ENCODE measurements at regions not wholly inside any gene's neighbourhood (a gene's known extent, or its start where the extent isn't known, plus 50 kb on each side); places are given as distances from the start of the nearest gene placed in this dataset.
A peak's percentile ranks its signal among the peaks of the same experiment; 100 is the strongest.

DNA sequence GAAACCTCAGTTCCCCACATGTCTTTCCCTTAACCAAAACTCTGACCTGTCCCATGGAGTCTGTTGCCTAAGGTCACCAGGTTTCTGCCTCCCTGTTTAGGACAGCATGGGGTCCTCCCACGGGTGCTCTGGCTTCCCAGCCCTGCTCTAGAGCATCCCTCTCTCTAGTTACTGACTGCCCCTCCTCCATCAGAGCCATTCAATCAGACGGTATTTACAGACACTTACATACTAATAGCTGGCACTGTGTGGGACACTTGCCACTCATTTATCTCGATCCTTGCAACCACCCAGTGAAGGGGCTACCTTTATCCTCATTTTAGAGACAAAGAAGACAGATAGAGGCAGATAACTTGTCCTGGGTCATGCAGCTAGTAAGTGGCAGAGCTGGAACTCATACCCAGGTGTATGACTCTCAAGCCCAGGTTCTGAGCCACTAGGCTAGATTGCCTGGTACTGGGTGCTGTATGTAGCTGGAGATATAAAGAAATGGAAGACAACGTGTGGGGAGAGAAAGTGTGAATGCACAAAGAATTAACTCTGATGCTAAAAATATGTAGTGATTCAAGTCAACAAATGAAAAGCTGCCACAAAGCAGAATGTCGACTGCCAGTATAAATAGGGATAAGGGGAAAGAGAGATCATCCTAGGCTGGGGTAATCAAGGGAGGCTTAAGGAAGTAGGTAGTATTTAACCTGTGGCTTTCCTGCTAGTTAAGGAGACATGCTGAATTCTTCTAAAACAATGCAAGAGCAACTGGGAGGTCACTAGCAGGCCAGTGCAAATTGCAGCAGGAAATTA, 52.5 kb upstream of the PDE8B start:
- no peak for DNase-seq

DNA sequence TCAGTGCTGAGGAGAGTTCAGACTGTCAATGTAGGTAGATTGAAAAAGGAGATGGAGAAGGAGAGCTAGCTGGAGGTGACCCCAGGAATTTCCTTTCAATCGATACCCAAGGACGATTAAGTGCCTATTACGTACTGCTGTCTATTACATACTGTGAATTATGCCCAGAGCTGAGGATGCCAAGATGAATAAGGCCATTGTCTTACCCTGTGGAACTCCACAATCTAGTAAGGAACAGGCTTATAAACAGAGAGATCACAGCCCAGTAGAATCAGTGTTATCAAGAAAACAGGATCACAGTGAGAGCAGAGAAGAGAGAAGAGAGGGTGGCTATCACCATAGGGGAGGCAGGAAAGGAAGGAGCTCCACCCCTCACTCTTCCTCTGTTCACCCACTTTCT, 54.1 kb upstream of the PDE8B start:
- peak in 1 of 6 experiments; percentile 31 for DNase-seq

DNA sequence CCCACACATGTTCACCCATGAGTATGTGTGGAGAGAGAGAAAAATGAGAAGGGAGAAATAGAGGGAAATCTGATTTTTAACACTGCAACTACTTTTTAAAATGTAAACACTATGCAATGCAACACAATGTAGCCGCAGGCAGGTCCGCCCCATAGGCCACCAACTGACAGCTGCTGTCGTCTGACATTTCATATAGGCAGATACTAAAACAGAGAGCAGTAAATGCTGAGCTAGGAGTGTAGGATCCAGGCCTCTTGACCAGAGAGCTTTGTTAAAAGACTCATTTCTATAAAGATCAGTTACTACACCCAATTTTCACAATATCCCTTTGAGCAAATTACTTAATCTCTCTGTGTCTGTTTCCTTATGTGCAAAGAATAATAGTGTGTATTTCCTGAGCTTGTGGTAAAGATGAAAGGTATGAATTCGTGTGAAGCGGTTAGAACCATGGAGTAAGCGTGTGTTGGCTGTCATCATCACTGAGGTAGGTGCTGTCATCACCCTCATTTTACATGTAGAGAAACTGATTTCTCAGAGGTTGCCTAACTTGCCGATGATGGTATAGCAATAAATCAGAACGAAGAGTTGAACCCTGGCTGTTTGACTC, 55.2 kb upstream of the PDE8B start:
- DNase-seq, result peak; percentile 20 to 90 (median 64)

DNA sequence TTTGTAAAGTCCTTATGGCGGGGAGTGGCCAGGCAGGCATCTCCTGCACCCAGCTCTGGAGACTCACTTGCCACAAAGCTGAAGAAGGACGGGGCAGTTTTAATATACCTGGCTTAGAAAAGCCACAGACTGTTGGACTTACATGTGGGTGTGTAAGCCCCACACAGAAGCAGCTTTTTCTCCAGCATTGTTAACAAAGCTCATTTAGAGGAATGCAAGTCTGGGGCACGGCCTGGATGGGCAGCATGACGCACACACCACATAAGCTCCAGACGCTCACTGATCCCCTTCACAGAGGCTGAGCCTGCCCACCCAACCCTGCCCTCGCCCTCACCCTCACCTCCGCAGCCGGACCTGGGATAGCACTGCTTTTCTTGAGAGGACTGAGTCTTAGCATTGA, 58.0 kb upstream of the PDE8B start:
- no peak for DNase-seq

DNA sequence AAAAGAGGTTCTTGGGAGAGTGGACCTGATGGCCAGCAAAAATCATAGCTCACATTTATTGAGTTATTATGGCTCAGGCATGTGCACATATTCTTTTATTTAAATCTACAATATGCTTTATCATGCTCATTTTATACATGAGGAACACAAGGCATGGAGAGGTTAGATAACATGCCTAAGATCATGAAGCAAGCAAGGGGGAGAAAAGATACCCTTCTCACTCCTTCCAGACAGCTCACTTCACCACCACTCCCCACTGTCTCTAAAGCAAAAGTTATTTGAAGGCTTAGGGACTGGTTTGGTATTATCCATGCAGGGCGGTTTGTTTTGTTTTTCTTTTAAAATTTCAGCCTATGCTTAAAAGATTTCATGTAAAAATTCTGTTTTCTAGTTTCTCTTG, 59.0 kb upstream of the PDE8B start:
- DNase-seq, result no peak

DNA sequence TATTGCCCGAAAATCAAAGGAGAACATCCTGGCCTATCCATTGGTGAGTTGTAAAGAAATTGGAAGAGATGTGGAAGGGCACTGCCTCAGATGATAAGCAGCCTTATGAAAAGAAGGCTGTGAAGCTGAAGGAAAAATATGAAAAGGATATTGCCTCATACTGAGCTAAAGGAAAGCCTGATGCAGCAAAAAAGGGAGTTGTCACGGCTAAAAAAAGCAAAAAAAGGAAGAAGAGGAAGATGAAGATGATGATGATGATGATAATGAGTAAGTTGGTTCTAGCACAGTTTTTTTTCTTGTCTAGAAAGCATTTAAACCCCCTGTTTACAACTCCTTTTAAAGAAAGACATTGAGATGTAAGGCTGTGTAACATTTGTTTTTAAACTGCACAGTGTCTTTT, 59.8 kb upstream of the ZBED3 start:
- DNase-seq, result no peak

DNA sequence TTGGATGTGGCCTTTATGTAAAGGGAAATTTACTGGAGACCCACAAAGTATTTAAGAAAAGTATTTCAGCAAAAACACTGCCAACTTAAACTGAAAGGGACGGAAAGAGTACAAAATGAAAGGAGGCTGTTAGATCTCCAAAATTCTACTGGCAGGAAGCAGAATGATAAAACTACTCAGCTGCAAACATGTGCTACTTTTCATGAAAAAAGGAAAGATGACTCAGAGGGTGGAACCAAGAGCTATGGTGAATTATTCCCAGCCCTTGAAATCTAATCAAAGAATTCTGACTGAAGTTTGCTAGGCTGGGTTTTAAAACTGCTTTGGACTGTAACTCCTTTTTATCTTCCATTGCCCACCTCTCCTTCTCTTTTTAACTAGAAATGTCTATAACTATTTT, 58.6 kb upstream of the ZBED3 start:
- peak in 1 of 6 experiments; percentile 6 for DNase-seq

DNA sequence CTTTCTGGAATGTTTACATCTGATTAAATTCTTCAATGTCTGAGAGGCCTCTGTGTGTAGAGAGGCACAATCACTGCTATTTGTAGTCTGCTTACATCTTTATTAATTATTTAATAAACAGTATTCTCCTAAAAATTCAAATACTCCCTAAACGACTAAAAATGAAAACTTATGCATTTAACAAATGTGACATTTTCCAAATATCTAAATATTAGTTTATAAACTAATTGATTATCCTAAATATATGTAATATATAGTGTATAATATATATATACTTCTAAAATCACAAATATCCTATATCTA, 57.7 kb upstream of the ZBED3 start:
- no peak for DNase-seq

DNA sequence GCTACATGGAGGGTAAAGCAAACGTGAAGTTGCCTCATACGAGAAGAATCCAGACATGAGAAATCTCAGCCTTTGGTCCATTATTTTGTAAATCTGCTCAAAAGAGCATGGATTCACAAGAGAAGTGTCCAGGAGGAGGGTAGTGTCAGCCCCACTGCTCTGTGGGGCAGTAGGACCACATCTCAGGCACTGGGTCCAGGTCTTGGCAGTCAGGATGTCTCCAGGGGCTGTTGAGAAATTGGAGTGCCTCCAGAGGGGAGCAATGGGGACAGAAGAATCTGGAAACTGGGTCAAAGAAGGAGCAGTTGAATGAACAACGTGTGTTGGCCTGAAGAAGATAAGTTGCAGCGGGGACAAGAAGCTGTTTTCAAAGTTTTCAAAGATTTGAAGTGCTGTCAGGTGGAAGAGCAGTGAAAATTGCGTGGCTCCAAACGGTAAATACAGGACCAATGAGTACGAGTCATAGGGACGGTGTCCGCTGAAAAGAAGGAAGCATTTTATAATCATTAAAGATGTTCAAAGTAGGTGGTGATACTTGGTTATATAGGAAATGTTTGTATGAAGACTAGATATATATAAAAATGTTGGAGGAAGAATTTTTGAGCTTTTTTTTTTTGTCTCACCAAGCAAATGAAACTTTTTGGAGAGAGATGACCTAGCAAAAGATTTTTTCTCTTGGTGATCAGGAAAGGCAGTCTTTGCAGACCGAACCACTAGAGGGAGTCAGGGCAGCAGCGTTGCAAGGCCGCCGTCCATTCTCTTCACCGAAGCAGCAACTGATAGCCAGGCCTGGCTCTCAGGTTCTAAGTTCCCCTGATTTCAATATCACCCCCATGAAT, 57.1 kb upstream of the ZBED3 start:
- DNase-seq, result peak; percentile 4 to 71 (median 38)

DNA sequence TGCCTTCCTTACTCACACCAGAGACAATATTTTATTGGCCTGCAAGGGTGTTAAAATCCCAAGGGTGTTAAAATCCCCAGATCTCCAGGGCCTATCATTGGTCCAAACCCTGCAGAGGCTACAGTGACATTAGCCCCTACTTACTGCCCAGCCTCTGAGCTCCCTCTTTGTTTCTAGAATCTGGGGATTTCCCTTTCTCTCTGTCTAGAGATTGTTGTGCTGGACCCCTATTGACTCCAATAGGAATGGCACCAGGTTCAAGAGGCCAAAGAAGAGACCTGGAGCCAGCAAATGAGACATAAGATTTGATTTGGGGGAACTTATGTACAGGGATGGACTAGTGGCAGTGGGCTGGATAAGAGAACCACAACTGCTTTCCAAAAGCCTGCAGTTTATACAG, 53.3 kb upstream of the ZBED3 start:
- DNase-seq, result no peak

DNA sequence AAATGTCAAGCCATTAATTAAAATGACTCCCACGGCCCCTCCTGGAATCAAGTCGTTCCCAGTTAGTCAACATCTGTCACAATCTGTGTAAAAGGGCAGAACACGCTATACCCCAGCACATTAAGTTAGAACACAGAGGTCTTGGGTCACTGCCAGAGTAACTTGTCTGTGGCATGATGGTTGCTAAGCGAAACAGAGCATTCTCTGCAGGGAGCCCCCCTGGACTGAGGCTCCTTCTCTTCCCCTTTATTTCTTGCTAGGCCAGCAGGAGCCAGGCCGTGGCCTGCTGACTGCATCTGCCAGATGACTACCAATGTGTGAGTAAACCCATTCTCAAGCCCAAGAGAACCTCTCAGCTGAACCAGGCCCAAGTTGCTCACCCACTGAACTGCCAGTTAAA, 51.9 kb upstream of the ZBED3 start:
- no peak for DNase-seq
